Neuronal stem cell (in vitro differentiated cells): ENCODE measurements at regions not wholly inside any gene's neighbourhood (a gene's known extent, or its start where the extent isn't known, plus 50 kb on each side); places are given as distances from the start of the nearest gene placed in this dataset.

Experiments used
- DNase-seq: peaks from one replicate; pipeline ENCODE4 v3.0.0-alpha.2; 2013; ENCODE audit warnings: low spot score
- H2AFZ ChIP-seq: one replicate; pipeline ENCODE4 v1.6.1; 2013; ENCODE audit warnings: mild to moderate bottlenecking, low read length, inconsistent platforms
- H2AK5ac ChIP-seq: 2 replicates; pipeline ENCODE4 v1.6.1; 2013; ENCODE audit warnings: low read depth, mild to moderate bottlenecking, inconsistent platforms, low read length, moderate library complexity, mixed read lengths
- H2BK120ac ChIP-seq: 2 replicates; pipeline ENCODE4 v1.6.1; 2013; ENCODE audit warnings: low read depth, mild to moderate bottlenecking, inconsistent platforms, low read length, moderate library complexity, mixed read lengths
- H2BK12ac ChIP-seq: one replicate; pipeline ENCODE4 v1.6.1; 2013; ENCODE audit warnings: low read length, inconsistent platforms
- H2BK15ac ChIP-seq: 2 replicates; pipeline ENCODE4 v1.6.1; 2013; ENCODE audit warnings: mild to moderate bottlenecking, low read length, inconsistent platforms, mixed read lengths
- H2BK5ac ChIP-seq: one replicate; pipeline ENCODE4 v1.6.1; 2013; ENCODE audit warnings: inconsistent platforms, mild to moderate bottlenecking, low read length, moderate library complexity
- H3K14ac ChIP-seq: one replicate; pipeline ENCODE4 v1.6.1; 2013; ENCODE audit warnings: low read length, inconsistent platforms
- H3K18ac ChIP-seq: 2 replicates; pipeline ENCODE4 v1.6.1; 2013; ENCODE audit warnings: low read length, inconsistent platforms
- H3K23ac ChIP-seq: 2 replicates; pipeline ENCODE4 v1.6.1; 2013; ENCODE audit warnings: low read depth, mild to moderate bottlenecking, mixed read lengths, low read length, inconsistent platforms; ENCODE audit not compliant: poor library complexity
- H3K27ac ChIP-seq: replicated peaks from 3 replicates; pipeline ENCODE4 v1.5.1; 2013; ENCODE audit warnings: low read length, inconsistent platforms
- H3K27me3 ChIP-seq, 3 experiments: 2 replicates each; pipeline ENCODE4 v1.6.1; 2013; ENCODE audit warnings: low read length in 3 of 3, mild to moderate bottlenecking in 2 of 3, inconsistent platforms in 1 of 3, low read depth in 1 of 3, mixed read lengths in 1 of 3, moderate library complexity in 1 of 3; ENCODE audit not compliant: control insufficient read depth in 3 of 3, insufficient read depth in 3 of 3
- H3K36me3 ChIP-seq, 2 donors: replicated peaks in 1 of 2; 2 replicates each; pipeline ENCODE4 v1.6.1; 2013; ENCODE audit warnings: low read length in 2 of 2; ENCODE audit not compliant: control insufficient read depth in 2 of 2, insufficient read depth in 2 of 2
- H3K4ac ChIP-seq: 2 replicates; pipeline ENCODE4 v1.6.1; 2013; ENCODE audit warnings: inconsistent platforms, mild to moderate bottlenecking, low read length, moderate library complexity
- H3K4me1 ChIP-seq, 2 donors: 1 replicate in 1 of 2; 2 replicates in 1 of 2; pipeline ENCODE4 v1.6.1; 2013; ENCODE audit warnings: low read length in 2 of 2, low read depth in 1 of 2; ENCODE audit not compliant: control insufficient read depth in 2 of 2, insufficient read depth in 1 of 2
- H3K4me2 ChIP-seq: one replicate; pipeline ENCODE4 v1.6.1; 2013; ENCODE audit warnings: mild to moderate bottlenecking, low read length, inconsistent platforms; ENCODE audit not compliant: insufficient read depth, poor library complexity, severe bottlenecking
- H3K4me3 ChIP-seq, 2 donors: 2 replicates each; pipeline ENCODE4 v1.5.1; 2013; ENCODE audit warnings: low read length in 2 of 2, mild to moderate bottlenecking in 2 of 2, inconsistent platforms in 1 of 2, moderate library complexity in 1 of 2
- H3K79me1 ChIP-seq: one replicate; pipeline ENCODE4 v1.6.1; 2013; ENCODE audit warnings: low read depth, mild to moderate bottlenecking, inconsistent platforms, low read length, moderate library complexity
- H3K9ac ChIP-seq: one replicate; pipeline ENCODE4 v1.6.1; 2013; ENCODE audit warnings: mild to moderate bottlenecking, low read depth, low read length, inconsistent platforms; ENCODE audit not compliant: poor library complexity
- H3K9me3 ChIP-seq, 2 donors: replicated peaks in 1 of 2; 2 replicates each; pipeline versions ENCODE3 to v1.6.1; 2013; ENCODE audit warnings: low read length in 2 of 2, mild to moderate bottlenecking in 2 of 2, inconsistent platforms in 1 of 2, low read depth in 1 of 2, mixed read lengths in 1 of 2, moderate library complexity in 1 of 2; ENCODE audit not compliant: control insufficient read depth in 2 of 2, insufficient read depth in 1 of 2
- H4K8ac ChIP-seq: one replicate; pipeline ENCODE4 v1.6.1; 2013; ENCODE audit warnings: low read depth, mild to moderate bottlenecking, inconsistent platforms, low read length, moderate library complexity
- H4K91ac ChIP-seq: one replicate; pipeline ENCODE4 v1.6.1; 2013; ENCODE audit warnings: low read length, low read depth, mild to moderate bottlenecking, inconsistent platforms; ENCODE audit not compliant: poor library complexity
- WGBS, 2 donors: extraction: QIAGEN DNeasy Blood & Tissue Kit; methylation state at CpG; one replicate each; pipeline ENCODE4 v1.1.7; 2013; ENCODE audit warnings: missing lambda C conversion rate in 2 of 2, mixed read lengths in 1 of 2; ENCODE audit not compliant: insufficient read length in 2 of 2, insufficient replicate concordance in 1 of 2; ENCODE audit errors: extremely low coverage in 2 of 2; 5-methylcytosine and 5-hydroxymethylcytosine counted together

DNA sequence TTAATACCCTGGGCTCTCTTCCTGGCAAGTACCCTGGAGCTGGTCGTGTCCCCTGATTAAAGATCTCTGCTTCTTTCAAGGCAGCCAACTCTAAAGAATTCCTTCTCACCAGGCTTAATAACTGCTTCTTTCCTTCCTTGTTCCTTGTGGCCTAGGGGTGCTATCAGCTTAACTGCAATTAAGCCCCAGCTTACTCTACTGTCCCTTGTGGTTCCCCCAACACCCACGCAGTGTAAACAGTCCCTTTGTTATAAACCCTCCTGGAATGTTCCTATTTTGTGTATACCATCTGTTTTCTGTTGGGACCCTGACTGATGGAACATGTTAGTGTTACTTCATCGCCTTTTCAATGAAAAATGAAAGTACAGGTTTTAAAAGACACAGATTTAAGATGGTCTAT lies 126.4 kb upstream of the KIRREL3 start:
- H2BK12ac ChIP-seq, result no peak overlapping the region

DNA sequence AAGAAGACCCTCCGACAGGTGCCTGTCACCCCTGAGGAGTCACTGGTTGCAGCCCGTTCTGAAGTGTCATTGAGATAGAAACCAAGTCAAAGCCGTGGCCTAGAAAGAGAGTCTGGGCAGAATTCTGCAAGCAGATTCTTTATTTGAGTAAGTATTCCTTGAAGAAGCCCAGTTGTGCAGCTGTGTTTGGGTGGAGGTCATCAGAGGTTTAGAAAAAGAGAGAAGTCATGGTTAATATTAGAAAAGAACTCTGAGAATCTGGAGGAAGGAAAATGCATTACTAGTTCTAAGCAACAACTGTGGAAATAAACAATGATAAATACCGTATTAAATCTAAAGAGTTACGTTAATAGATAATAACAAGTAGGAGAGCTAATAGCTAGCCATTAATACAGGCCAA lies 118.8 kb upstream of the KIRREL3 start:
- H2BK15ac ChIP-seq, result no peak overlapping the region
- H3K27me3 ChIP-seq, result no peaks in the 10 kb centered on the region
- H3K9me3 ChIP-seq, result no peaks in the 10 kb centered on the region
- no peak overlapping the region for H2AFZ ChIP-seq
- no peaks in the 10 kb centered on the region for H3K4me1 ChIP-seq
- H3K4ac ChIP-seq, result no peak overlapping the region
- H4K91ac ChIP-seq, result no peak overlapping the region
- no CpG with 5 or more reads among the region's 5 CpGs for WGBS, 2 donors
- H2BK12ac ChIP-seq, result no peak overlapping the region
- no peak overlapping the region for H3K27ac ChIP-seq
- H3K36me3 ChIP-seq, result no peaks in the 10 kb centered on the region
- H4K8ac ChIP-seq, result no peak overlapping the region
- H3K14ac ChIP-seq, result no peak overlapping the region
- DNase-seq, result no peak
- H3K79me1 ChIP-seq, result no peaks in the 10 kb centered on the region
- H3K4me2 ChIP-seq, result no peak overlapping the region
- no peak overlapping the region for H3K9ac ChIP-seq
- no peak overlapping the region for H2BK5ac ChIP-seq
- no peak overlapping the region for H2BK120ac ChIP-seq
- H3K4me3 ChIP-seq, result no peak overlapping the region
- H3K18ac ChIP-seq, result no peak overlapping the region
- H2AK5ac ChIP-seq, result no peak overlapping the region
- no peak overlapping the region for H3K23ac ChIP-seq

More for the DNA sequence above, 126.4 kb upstream of the KIRREL3 start:
- Histone ChIP-seq H3K27me3 (no peaks in the 10 kb centered on the region), H3K23ac (no peak overlapping the region), H3K4me2 (no peak overlapping the region), H3K36me3 (no peaks in the 10 kb centered on the region), H3K9me3 (no peaks in the 10 kb centered on the region), H3K4me1 (peaks cover 0 to 3% of the 10 kb centered on the region in 2 donors), H2BK5ac (no peak overlapping the region), H3K79me1 (no peaks in the 10 kb centered on the region), H4K91ac (no peak overlapping the region), H4K8ac (no peak overlapping the region), H2BK15ac (no peak overlapping the region), H2AK5ac (no peak overlapping the region), H3K27ac (no peak overlapping the region), H2AFZ (no peak overlapping the region), H3K4me3 (no peak overlapping the region), H2BK120ac (no peak overlapping the region), H3K9ac (no peak overlapping the region), H3K14ac (no peak overlapping the region), H3K18ac (no peak overlapping the region), H3K4ac (no peak overlapping the region)
- no peak for DNase-seq
- WGBS, 2 donors, result no CpG with 5 or more reads among the region's 3 CpGs

DNA sequence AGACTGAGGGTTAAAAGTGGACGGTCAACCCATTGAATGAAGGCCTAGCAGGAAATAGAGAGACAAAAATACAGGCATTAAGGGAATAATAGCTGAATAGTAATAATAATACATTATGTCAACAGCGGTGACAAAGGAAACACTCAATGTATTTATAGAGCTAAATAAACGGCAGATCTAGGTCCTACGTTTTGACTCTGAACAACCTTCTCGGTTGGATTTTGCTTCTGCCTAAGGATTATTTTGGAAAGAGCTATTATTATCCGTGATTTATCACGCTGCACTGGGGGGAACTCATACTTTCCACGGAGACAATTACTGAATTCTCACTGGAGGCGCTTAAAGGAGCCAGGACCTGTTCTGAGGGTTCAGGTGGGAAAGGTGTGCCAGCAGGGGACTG lies 118.2 kb upstream of the KIRREL3 start:
- H2BK12ac ChIP-seq, result no peak overlapping the region

DNA sequence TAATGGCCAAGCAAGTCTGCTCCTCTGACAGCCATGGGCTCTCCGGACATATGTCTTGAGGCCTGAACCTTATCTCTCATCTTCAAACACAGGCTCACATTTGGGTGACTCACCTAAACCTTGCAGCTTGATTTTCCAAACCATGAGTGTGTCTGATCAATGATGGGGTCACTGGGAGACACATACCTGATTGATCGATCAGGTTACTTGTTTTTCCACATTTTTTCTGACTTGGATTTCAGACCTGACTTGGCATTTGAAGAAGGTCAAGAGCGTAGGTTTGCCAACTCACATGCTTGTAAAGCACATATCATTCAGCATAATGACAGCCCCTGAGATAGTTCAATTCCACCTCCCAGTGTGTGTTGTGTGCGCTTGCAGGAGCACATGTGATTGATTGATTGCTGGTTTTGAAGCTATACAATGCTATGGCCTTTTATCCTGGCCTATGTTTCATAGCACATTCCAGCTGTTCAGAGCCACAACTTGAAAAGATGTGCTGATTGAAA lies 116.7 kb upstream of the KIRREL3 start:
- no CpG with 5 or more reads among the region's 4 CpGs for WGBS, 2 donors
- no peak overlapping the region for H4K91ac ChIP-seq
- no peak overlapping the region for H3K27ac ChIP-seq
- H3K18ac ChIP-seq, result no peak overlapping the region
- no peaks in the 10 kb centered on the region for H3K27me3 ChIP-seq
- H3K4ac ChIP-seq, result no peak overlapping the region
- H3K79me1 ChIP-seq, result no peaks in the 10 kb centered on the region
- no peak overlapping the region for H4K8ac ChIP-seq
- H2AFZ ChIP-seq, result no peak overlapping the region
- H3K9ac ChIP-seq, result no peak overlapping the region
- no peak overlapping the region for H2BK120ac ChIP-seq
- H3K4me3 ChIP-seq, result no peak overlapping the region
- H3K14ac ChIP-seq, result no peak overlapping the region
- H2BK5ac ChIP-seq, result no peak overlapping the region
- H3K36me3 ChIP-seq, result no peaks in the 10 kb centered on the region
- DNase-seq, result no peak
- H3K9me3 ChIP-seq, result no peaks in the 10 kb centered on the region
- no peak overlapping the region for H2AK5ac ChIP-seq
- no peaks in the 10 kb centered on the region for H3K4me1 ChIP-seq
- no peak overlapping the region for H2BK15ac ChIP-seq
- H3K23ac ChIP-seq, result no peak overlapping the region
- H2BK12ac ChIP-seq, result no peak overlapping the region
- no peak overlapping the region for H3K4me2 ChIP-seq

More for the DNA sequence above, 118.2 kb upstream of the KIRREL3 start:
- Histone ChIP-seq H2BK5ac (no peak overlapping the region), H3K4ac (no peak overlapping the region), H2AFZ (no peak overlapping the region), H3K79me1 (no peaks in the 10 kb centered on the region), H3K18ac (no peak overlapping the region), H3K4me3 (no peak overlapping the region), H2AK5ac (no peak overlapping the region), H3K36me3 (no peaks in the 10 kb centered on the region), H3K23ac (no peak overlapping the region), H3K4me1 (no peaks in the 10 kb centered on the region), H3K9me3 (no peaks in the 10 kb centered on the region), H3K27me3 (no peaks in the 10 kb centered on the region), H2BK120ac (no peak overlapping the region), H4K8ac (no peak overlapping the region), H3K9ac (no peak overlapping the region), H3K14ac (no peak overlapping the region), H3K27ac (no peak overlapping the region), H3K4me2 (no peak overlapping the region), H2BK15ac (no peak overlapping the region), H4K91ac (no peak overlapping the region)
- WGBS, 2 donors, result no CpG with 5 or more reads among the region's 9 CpGs
- DNase-seq, result no peak
